GM13977 (cell line): ENCODE measurements at regions not wholly inside any gene's neighbourhood (a gene's known extent, or its start where the extent isn't known, plus 50 kb on each side); places are given as distances from the start of the nearest gene placed in this dataset.

Experiments
- DNase-seq: peaks from one replicate; pipeline ENCODE4 v3.0.0; 2012; ENCODE audit warnings: low spot score
- CTCF ChIP-seq: IDR thresholded peaks from 2 replicates; pipeline ENCODE4 v1.5.1; 2012; ENCODE audit warnings: mild to moderate bottlenecking, control low read depth; ENCODE audit not compliant: insufficient read depth; ENCODE audit errors: extremely low read depth, missing control alignments
- in situ Hi-C: fragments of 300-500 bp; cut with MboI; formaldehyde crosslinking; loops from one replicate; pipeline ENCODE4 v1.12.0; 2022; ENCODE audit warnings: low sequenced_read_pairs, low pct_unique_long_range_greater_than_20kb, mixed read lengths, inconsistent platforms; ENCODE audit not compliant: unreplicated experiment

DNA sequence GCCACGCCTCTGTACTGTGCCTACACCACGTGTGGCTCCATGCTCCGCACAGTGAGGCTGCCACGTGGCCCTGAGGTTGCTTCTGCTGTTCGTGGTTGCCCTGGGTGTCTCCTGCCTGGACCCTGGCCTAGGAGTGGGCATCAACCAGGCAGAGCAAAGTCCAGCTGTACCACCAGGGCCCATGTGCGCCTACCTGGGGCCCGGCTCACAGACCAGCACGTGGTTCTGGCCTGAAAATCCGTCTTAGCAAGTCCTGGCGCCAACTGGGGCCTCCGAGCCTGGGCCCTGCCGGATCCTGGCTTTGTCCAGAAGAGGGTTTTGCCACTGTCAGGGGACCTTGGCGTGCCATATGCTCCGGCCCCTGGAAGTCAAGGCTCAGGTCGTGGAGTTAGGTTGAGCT lies 107.1 kb upstream of the TTC34 start:
- DNase-seq = no peak
- no peak for TF ChIP-seq CTCF
- in situ Hi-C loops = no loop called here

GRCh38 chr1:2909797-2910196 lies 108.3 kb upstream of the TTC34 start:
- no peak for TF ChIP-seq CTCF
- in situ Hi-C loops = no loop called here
- no peak for DNase-seq

DNA sequence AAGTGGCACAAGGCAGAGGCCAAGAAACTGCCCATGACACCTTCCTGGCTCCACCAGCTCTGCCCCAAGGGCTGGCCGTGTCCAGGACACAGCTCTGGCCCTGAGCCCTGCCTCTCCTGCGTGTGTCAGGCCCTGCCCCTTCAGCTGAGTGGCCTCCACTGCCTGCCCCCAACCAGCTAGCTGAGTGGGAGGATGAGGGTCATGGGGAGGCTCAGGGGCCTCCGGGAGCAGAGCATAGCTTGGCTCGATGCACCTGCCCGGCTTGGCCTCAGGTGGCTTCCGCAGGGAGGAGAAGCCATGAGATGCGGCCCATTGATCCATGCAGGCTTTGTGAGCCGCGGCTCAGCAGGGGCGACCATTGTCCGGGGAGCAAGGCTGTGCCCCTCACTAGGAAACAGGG lies 108.7 kb upstream of the TTC34 start:
- in situ Hi-C loops = no loop called here
- no peak for TF ChIP-seq CTCF

GRCh38 chr1:2911421-2912178 lies 109.7 kb upstream of the ACTRT2 start:
- in situ Hi-C loops = no loop called here
- DNase-seq = no peak
- TF ChIP-seq CTCF = no peak

More for the DNA sequence above, 108.7 kb upstream of the TTC34 start:
- no peak for DNase-seq

- no peak for TF ChIP-seq CTCF
- in situ Hi-C loops = no loop called here
- DNase-seq = no peak
Measured at GRCh38 chr1:2912424-2913061, 108.7 kb upstream of the ACTRT2 start.

DNA sequence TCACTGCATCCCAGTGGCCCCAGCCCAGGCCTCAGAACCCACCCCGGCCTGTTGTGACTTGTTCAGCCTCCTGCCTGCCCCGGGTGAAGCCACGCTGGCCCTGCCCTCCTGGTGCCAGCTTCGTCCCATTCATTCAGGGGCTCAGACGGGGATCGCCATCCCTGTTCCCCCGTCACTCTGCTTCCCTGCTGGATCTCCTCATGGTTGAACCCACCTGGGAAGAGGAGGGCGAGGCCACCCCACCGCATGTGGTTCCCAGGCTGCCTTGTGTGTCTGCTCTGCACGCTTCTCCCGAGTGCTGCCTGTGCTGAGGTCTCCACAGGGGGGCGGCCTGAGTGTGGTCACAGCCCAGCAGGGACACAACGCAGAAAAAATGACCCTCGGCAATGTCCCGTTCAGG lies 108.2 kb upstream of the ACTRT2 start:
- TF ChIP-seq CTCF = no peak
- in situ Hi-C loops = no loop called here
- no peak for DNase-seq
